Kidney (tissue), 13 donors: ENCODE measurements at regions not wholly inside any gene's neighbourhood (a gene's known extent, or its start where the extent isn't known, plus 50 kb on each side); places are given as distances from the start of the nearest gene placed in this dataset.

Source experiments
- DNase-seq, 5 donors: peaks; one replicate each; pipeline ENCODE4 v3.0.0-alpha.2; 2013 to 2020
- FAIRE-seq: peaks from 2 replicates; lab custom pipeline; 2012; peaks lifted over from hg19 to GRCh38; lab: Jason Lieb, UNC
- H3K27ac ChIP-seq, 2 donors: one replicate each; pipeline ENCODE4 v1.7.0; 2013; ENCODE audit warnings: low read depth in 2 of 2, low read length in 2 of 2, inconsistent platforms in 1 of 2
- H3K27me3 ChIP-seq: one replicate; pipeline ENCODE4 v1.7.1; 2013; ENCODE audit warnings: low read length, inconsistent platforms; ENCODE audit not compliant: control insufficient read depth, insufficient read depth
- H3K36me3 ChIP-seq, 3 donors: one replicate each; pipeline versions ENCODE4 v1.7.0 to v1.7.1; 2013; ENCODE audit warnings: low read length in 3 of 3, control low read depth in 1 of 3, inconsistent platforms in 1 of 3; ENCODE audit not compliant: insufficient read depth in 3 of 3, control insufficient read depth in 2 of 3
- H3K4me1 ChIP-seq, 3 donors: one replicate each; pipeline versions ENCODE4 v1.7.0 to v1.7.1; 2013; ENCODE audit warnings: low read length in 3 of 3, inconsistent platforms in 1 of 3, low read depth in 1 of 3; ENCODE audit not compliant: control insufficient read depth in 2 of 3, insufficient read depth in 2 of 3
- H3K4me3 ChIP-seq, 3 donors: one replicate each; pipeline versions ENCODE4 v1.7.0 to v1.8.1; 2013; ENCODE audit warnings: low read length in 3 of 3, control low read depth in 1 of 3, inconsistent platforms in 1 of 3
- H3K9ac ChIP-seq, 3 donors: one replicate each; pipeline versions ENCODE4 v1.7.0 to v1.7.1; 2013; ENCODE audit warnings: low read length in 3 of 3, control low read depth in 1 of 3, inconsistent platforms in 1 of 3
- H3K9me3 ChIP-seq, 3 donors: one replicate each; pipeline versions ENCODE4 v1.7.0 to v1.7.1; 2013; ENCODE audit warnings: low read length in 3 of 3, control low read depth in 1 of 3, inconsistent platforms in 1 of 3; ENCODE audit not compliant: control insufficient read depth in 2 of 3, insufficient read depth in 1 of 3
- intact Hi-C: fragments of 100-400 bp; cut with DNase I; formaldehyde crosslinking; loops from one replicate; pipeline ENCODE4 v1.11.1; 2022
- TF ChIP-seq, protein P1 (sequence below): IDR thresholded peaks from 3 replicates; pipeline ENCODE4 v1.5.1; 2012; ENCODE audit warnings: mild to moderate bottlenecking, moderate library complexity, borderline replicate concordance; ENCODE audit not compliant: insufficient read depth; ENCODE audit errors: extremely low read depth
- donor health status: control.
- donor health status: control.
- donor health status: control.
- donor health status: control.
- donor health status: control.
- donor health status: DM: yes; HTN: yes; CAD: no.
- donor health status: Normal renal cell carcinoma (clear cell type).

DNA sequence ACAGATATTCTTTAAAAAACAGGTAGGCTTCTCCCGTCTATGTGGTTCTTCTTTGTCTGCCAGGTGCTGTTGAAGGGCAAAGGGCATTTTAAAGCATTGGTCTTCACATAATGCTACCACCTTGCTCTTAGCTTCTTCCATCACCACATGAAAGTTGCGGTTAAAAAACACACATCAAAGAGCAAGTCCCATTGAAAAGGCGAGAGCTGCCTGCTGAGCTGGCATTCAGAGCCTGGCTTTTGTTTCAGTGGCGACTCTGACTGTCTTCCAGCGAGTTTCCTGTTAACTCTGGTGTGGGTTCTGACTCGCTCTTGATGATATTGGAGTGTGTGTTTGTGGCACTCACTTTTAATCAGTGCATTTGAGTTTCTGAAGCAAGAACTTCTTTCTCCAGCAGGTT lies 624.9 kb upstream of the FANCL start:
- TF ChIP-seq, protein P1, sequence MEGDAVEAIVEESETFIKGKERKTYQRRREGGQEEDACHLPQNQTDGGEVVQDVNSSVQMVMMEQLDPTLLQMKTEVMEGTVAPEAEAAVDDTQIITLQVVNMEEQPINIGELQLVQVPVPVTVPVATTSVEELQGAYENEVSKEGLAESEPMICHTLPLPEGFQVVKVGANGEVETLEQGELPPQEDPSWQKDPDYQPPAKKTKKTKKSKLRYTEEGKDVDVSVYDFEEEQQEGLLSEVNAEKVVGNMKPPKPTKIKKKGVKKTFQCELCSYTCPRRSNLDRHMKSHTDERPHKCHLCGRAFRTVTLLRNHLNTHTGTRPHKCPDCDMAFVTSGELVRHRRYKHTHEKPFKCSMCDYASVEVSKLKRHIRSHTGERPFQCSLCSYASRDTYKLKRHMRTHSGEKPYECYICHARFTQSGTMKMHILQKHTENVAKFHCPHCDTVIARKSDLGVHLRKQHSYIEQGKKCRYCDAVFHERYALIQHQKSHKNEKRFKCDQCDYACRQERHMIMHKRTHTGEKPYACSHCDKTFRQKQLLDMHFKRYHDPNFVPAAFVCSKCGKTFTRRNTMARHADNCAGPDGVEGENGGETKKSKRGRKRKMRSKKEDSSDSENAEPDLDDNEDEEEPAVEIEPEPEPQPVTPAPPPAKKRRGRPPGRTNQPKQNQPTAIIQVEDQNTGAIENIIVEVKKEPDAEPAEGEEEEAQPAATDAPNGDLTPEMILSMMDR, result no peak
- Histone ChIP-seq H3K9me3 (no peaks in the 10 kb centered on the region), H3K27ac (no peak overlapping the region), H3K9ac (no peak overlapping the region), H3K36me3 (no peaks in the 10 kb centered on the region), H3K4me1 (peaks cover 0 to 3% (median 0%) of the 10 kb centered on the region in 3 donors), H3K27me3 (no peaks in the 10 kb centered on the region), H3K4me3 (no peak overlapping the region)
- FAIRE-seq (no peak), DNase-seq (no peak)
- intact Hi-C loops, result no loop called here

- Histone ChIP-seq H3K9ac (no peak overlapping the region), H3K9me3 (no peaks in the 10 kb centered on the region), H3K4me3 (no peak overlapping the region), H3K27me3 (no peaks in the 10 kb centered on the region), H3K36me3 (no peaks in the 10 kb centered on the region), H3K4me1 (peaks cover 0 to 3% (median 0%) of the 10 kb centered on the region in 3 donors), H3K27ac (no peak overlapping the region)
- intact Hi-C loops, result no loop called here
- DNase-seq (no peak), FAIRE-seq (no peak)
- TF ChIP-seq, protein P1, result no peak
Observed at GRCh38 chr2:58865436-58865835, 624.3 kb upstream of the FANCL start.

- intact Hi-C loops, result no loop called here
- no peak overlapping the region for H3K27ac ChIP-seq
- no peaks in the 10 kb centered on the region for H3K9me3 ChIP-seq
- H3K9ac ChIP-seq, result no peak overlapping the region
- no peak overlapping the region for H3K4me3 ChIP-seq
- TF ChIP-seq, protein P1, result no peak
- H3K4me1 ChIP-seq, result peaks cover 0 to 3% (median 0%) of the 10 kb centered on the region in 3 donors
- H3K27me3 ChIP-seq, result no peaks in the 10 kb centered on the region
- no peak for FAIRE-seq
- H3K36me3 ChIP-seq, result no peaks in the 10 kb centered on the region
- DNase-seq, result no peak
Observed at GRCh38 chr2:58862244-58862643, 621.1 kb upstream of the FANCL start.

DNA sequence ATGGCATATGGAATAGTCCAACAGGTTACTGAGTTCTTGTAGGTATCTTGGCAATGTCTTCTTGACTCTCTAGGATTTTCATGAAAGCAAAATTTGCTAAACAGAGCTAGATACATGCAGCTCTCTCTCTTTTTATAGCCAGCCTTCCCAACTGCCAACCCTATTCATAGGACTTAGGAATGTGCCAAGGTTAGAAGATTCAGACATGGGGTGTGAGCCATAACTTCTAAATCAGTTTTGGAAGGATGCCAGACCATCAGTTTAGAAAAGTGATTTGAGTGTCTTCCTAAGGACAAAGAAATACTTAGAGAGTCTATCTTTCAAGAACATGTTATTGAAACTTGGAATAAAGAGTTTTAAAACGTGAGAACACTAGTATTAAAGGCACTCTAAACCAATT lies 619.5 kb upstream of the FANCL start:
- Histone ChIP-seq H3K36me3 (no peaks in the 10 kb centered on the region), H3K4me3 (no peak overlapping the region), H3K4me1 (no peaks in the 10 kb centered on the region), H3K9me3 (no peaks in the 10 kb centered on the region), H3K9ac (no peak overlapping the region), H3K27me3 (no peaks in the 10 kb centered on the region), H3K27ac (no peak overlapping the region)
- TF ChIP-seq, protein P1, result no peak
- no peak for FAIRE-seq
- DNase-seq, result no peak
- intact Hi-C loops, result no loop called here
